Prostate gland (tissue), 2 donors: ENCODE measurements at regions not wholly inside any gene's neighbourhood (a gene's known extent, or its start where the extent isn't known, plus 50 kb on each side); places are given as distances from the start of the nearest gene placed in this dataset.

ENCODE experiments used
- DNase-seq: peaks from one replicate; pipeline ENCODE4 v3.0.0-alpha.2; 2019; ENCODE audit warnings: low spot score
- H3K27ac ChIP-seq, 2 donors: fragments of 200-600 bp; sonication (generic); 2 replicates each; pipeline ENCODE4 v1.5.1; 2017 to 2019
- H3K27me3 ChIP-seq: fragments of 200-600 bp; sonication (generic); replicated peaks from 2 replicates; pipeline ENCODE4 v1.5.1; 2019; ENCODE audit not compliant: insufficient read depth
- H3K36me3 ChIP-seq, 2 donors: fragments of 200-600 bp; sonication (generic); 1 replicate in 1 of 2; 2 replicates in 1 of 2; pipeline versions ENCODE4 v1.5.1 to v1.8.1; 2017 to 2019
- H3K4me1 ChIP-seq: fragments of 200-600 bp; sonication (generic); replicated peaks from 2 replicates; pipeline ENCODE4 v1.5.1; 2019
- H3K4me3 ChIP-seq, 2 donors: fragments of 200-600 bp; sonication (generic); 2 replicates each; pipeline ENCODE4 v1.5.1; 2017 to 2019
- H3K9me3 ChIP-seq: fragments of 200-600 bp; sonication (generic); 2 replicates; pipeline ENCODE4 v1.5.1; 2017
- CTCF ChIP-seq, 4 experiments: fragments of 200-600 bp in 2 of 4; fragments of 450-650 bp in 2 of 4; sonication (generic) in 2 of 4; IDR thresholded peaks; 1 replicate in 3 of 4; 2 replicates in 1 of 4; pipeline ENCODE4 v1.5.1; 2016 to 2019; ENCODE audit warnings: antibody characterized with exemption in 4 of 4, mild to moderate bottlenecking in 2 of 4, moderate library complexity in 2 of 4
- POLR2A ChIP-seq: fragments of 450-650 bp; IDR thresholded peaks from one replicate; pipeline ENCODE4 v1.6.1; 2016; ENCODE audit warnings: antibody characterized with exemption, mild to moderate bottlenecking
- POLR2AphosphoS5 ChIP-seq: sonication (generic); formaldehyde crosslinking; IDR thresholded peaks from one replicate; pipeline ENCODE4 v1.6.1; 2017; ENCODE audit warnings: antibody characterized with exemption
- WGBS: methylation state at CpG from one replicate; pipeline ENCODE4 v1.1.5; 2018; 5-methylcytosine and 5-hydroxymethylcytosine counted together
- intact Hi-C: fragments of 100-400 bp; cut with DNase I; formaldehyde crosslinking; loops from one replicate; pipeline ENCODE4 v1.14.2; 2022

DNA sequence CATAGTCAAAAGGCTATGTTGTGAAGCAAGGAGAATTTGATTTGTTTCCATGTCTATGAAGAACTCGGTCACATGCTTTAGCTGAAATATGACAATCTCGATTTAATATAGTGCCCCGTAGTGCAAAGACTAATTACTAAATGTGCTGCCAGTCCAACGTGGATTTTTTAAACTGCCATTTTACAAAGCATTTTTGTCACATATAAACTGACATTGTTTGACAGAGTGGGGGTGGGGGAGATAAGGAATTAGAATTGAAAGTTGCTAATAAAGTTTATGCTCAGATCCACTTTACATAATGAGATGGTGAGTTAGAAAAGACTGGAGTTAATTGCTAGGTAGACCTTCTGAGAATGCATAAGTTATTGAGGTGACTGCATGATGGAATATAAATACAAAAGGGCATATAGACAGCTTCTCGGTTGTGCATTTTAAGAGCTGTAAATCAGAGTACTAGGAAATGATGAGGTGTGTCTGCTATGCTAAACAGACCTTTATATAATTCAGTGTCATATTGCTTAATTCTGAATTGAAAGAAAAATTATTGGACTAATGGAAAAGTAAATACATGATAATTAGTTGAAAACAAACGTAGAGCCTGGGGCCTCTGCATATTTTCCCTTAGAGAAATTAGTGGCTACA lies 158.9 kb upstream of the MTNR1B start:
- no peak overlapping the region for H3K4me3 ChIP-seq
- no peaks in the 10 kb centered on the region for H3K27me3 ChIP-seq
- no peaks in the 10 kb centered on the region for H3K9me3 ChIP-seq
- no peak overlapping the region for H3K27ac ChIP-seq
- intact Hi-C loops: no loop called here
- no peak for DNase-seq
- H3K4me1 ChIP-seq: no peaks in the 10 kb centered on the region
- TF ChIP-seq POLR2AphosphoS5 (no peak), POLR2A (no peak), CTCF (IDR thresholded peaks at IDR 0.05) (no peak)
- no peaks in the 10 kb centered on the region for H3K36me3 ChIP-seq
- 75% methylated on average over 6 of the region's 6 CpGs for WGBS

DNA sequence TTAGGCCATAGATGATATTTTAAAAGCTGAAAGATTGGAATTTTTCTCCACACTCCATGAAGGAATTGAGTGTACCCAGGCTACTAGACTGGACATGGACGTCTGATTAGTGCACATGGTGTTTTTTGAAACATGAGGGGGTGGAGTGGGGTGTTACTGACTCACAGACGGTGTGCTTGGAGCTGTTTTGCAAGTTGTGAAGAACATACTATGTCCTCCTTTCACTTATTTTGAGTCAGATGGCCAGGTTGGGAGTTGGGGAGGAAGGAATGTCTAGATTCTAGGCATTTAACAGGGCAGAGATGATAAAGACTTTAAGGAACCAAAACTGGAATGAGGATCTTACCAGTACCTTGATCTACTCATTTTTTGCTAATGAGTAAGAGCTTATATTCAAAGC lies 158.1 kb upstream of the MTNR1B start:
- H3K36me3 ChIP-seq: no peaks in the 10 kb centered on the region
- no peaks in the 10 kb centered on the region for H3K27me3 ChIP-seq
- no peak overlapping the region for H3K27ac ChIP-seq
- no peak for TF ChIP-seq CTCF (IDR thresholded peaks at IDR 0.05)
- TF ChIP-seq POLR2AphosphoS5: no peak
- TF ChIP-seq POLR2A: no peak
- intact Hi-C loops: no loop called here
- H3K9me3 ChIP-seq: no peaks in the 10 kb centered on the region
- no peak for DNase-seq
- no peak overlapping the region for H3K4me3 ChIP-seq
- WGBS: 59% methylated on average over 2 of the region's 2 CpGs
- no peaks in the 10 kb centered on the region for H3K4me1 ChIP-seq

GRCh38 chr11:92812841-92813240 lies 156.6 kb upstream of the MTNR1B start:
- no peak for DNase-seq
- H3K9me3 ChIP-seq: no peaks in the 10 kb centered on the region
- WGBS: 79% methylated on average over 5 of the region's 5 CpGs

GRCh38 chr11:92819830-92820229 lies 149.6 kb upstream of the MTNR1B start:
- TF ChIP-seq CTCF (IDR thresholded peaks at IDR 0.05) (no peak), POLR2AphosphoS5 (no peak), POLR2A (no peak)
- WGBS: 83% methylated on average over 2 of the region's 2 CpGs
- DNase-seq: no peak
- Histone ChIP-seq H3K27me3 (no peaks in the 10 kb centered on the region), H3K27ac (no peak overlapping the region), H3K9me3 (no peaks in the 10 kb centered on the region), H3K4me1 (no peaks in the 10 kb centered on the region), H3K4me3 (no peak overlapping the region), H3K36me3 (no peaks in the 10 kb centered on the region)
- intact Hi-C loops: no loop called here

More at GRCh38 chr11:92812841-92813240, 156.6 kb upstream of the MTNR1B start:
- no peaks in the 10 kb centered on the region for H3K4me1 ChIP-seq
- intact Hi-C loops: no loop called here
- H3K27me3 ChIP-seq: no peaks in the 10 kb centered on the region
- no peak for TF ChIP-seq CTCF (IDR thresholded peaks at IDR 0.05)
- TF ChIP-seq POLR2AphosphoS5: no peak
- no peak for TF ChIP-seq POLR2A
- H3K36me3 ChIP-seq: no peaks in the 10 kb centered on the region
- H3K27ac ChIP-seq: no peak overlapping the region
- H3K4me3 ChIP-seq: no peak overlapping the region

DNA sequence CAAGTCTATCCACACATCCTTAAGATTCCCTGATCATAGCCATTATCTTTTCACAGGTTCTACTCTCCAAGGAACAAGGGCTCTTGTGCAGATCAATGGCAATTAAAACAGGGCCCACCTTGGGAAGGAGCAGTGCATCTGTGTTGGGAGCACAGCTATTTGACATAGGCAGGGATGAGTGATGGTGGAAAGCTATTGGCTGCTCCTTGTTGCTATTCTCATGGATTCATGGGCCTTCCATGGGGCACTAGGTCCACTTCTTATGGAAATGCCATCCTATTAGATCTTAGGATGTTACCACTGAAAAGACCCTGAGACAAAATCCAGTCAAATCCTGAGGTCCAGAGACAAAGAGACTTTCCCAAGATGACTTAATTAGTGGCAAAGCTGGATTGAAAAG lies 148.6 kb upstream of the MTNR1B start:
- H3K9me3 ChIP-seq: no peaks in the 10 kb centered on the region
- no peak for TF ChIP-seq POLR2AphosphoS5
- no peak for TF ChIP-seq CTCF (IDR thresholded peaks at IDR 0.05)
- TF ChIP-seq POLR2A: no peak
- no peak overlapping the region for H3K27ac ChIP-seq
- H3K4me1 ChIP-seq: no peaks in the 10 kb centered on the region
- H3K4me3 ChIP-seq: no peak overlapping the region
- H3K36me3 ChIP-seq: no peaks in the 10 kb centered on the region
- no peak for DNase-seq
- intact Hi-C loops: no loop called here
- H3K27me3 ChIP-seq: no peaks in the 10 kb centered on the region
